ENCODE measurements at regions not wholly inside any gene's neighbourhood (a gene's known extent, or its start where the extent isn't known, plus 50 kb on each side); places are given as distances from the start of the nearest gene placed in this dataset.

- ATAC-seq (no peak), DNase-seq (no peak)
- intact Hi-C loops (cut with micrococcal nuclease), result no loop called here
- H3K27me3 Mint-ChIP-seq, result no peaks in the 10 kb centered on the region
- H3K36me3 Mint-ChIP-seq (ENCODE audit: low read depth), result peaks cover 13% of the 10 kb centered on the region
- no peak for TF ChIP-seq CTCF (IDR thresholded peaks at IDR 0.05)
- peaks cover 37% of the 10 kb centered on the region for H3K4me1 Mint-ChIP-seq (ENCODE audit: low read depth)
- H3K9me3 Mint-ChIP-seq, result peaks cover 5% of the 10 kb centered on the region
- ChIA-PET POLR2A (interaction anchor here (0.9 kb wide), 1 partner anchor 24 kb away, joined by 3 read pairs; no protein-coding TSS in a partner anchor), CTCF (interaction anchor here (1.2 kb wide), 1 partner anchor 138 kb away, joined by 3 read pairs; no protein-coding TSS in a partner anchor)
- H3K4me3 Mint-ChIP-seq, result no peak overlapping the region
- no peak overlapping the region for H3K27ac Mint-ChIP-seq
These were observed 339.0 kb downstream of the CHRM3 start for GRCh38 chr1:239725371-239725770.

- Mint-ChIP-seq H3K4me1 (ENCODE audit: low read depth) (peaks cover 37% of the 10 kb centered on the region), H3K36me3 (ENCODE audit: low read depth) (peaks cover 13% of the 10 kb centered on the region), H3K27me3 (no peaks in the 10 kb centered on the region), H3K4me3 (no peak overlapping the region), H3K27ac (no peak overlapping the region), H3K9me3 (peaks cover 5% of the 10 kb centered on the region)
- intact Hi-C loops (cut with micrococcal nuclease), result no loop called here
- DNase-seq (no peak), ATAC-seq (no peak)
- ChIA-PET POLR2A (no interaction called here), CTCF (no interaction called here)
- TF ChIP-seq CTCF (IDR thresholded peaks at IDR 0.05), result no peak
These were observed 339.6 kb downstream of the CHRM3 start for GRCh38 chr1:239725933-239726332.

GRCh38 chr1:239730378-239730777 lies 344.0 kb downstream of the CHRM3 start:
- H3K9me3 Mint-ChIP-seq, result peaks cover 5% of the 10 kb centered on the region
- H3K27ac Mint-ChIP-seq, result no peak overlapping the region
- ATAC-seq (no peak), DNase-seq (no peak)
- TF ChIP-seq CTCF (IDR thresholded peaks at IDR 0.05), result no peak
- POLR2A ChIA-PET, result interaction anchor here (1.6 kb wide), 1 partner anchor 11 kb away, joined by 5 read pairs; no protein-coding TSS in a partner anchor
- H3K4me3 Mint-ChIP-seq, result no peak overlapping the region
- peaks cover 13% of the 10 kb centered on the region for H3K36me3 Mint-ChIP-seq (ENCODE audit: low read depth)
- H3K27me3 Mint-ChIP-seq, result no peaks in the 10 kb centered on the region
- H3K4me1 Mint-ChIP-seq (ENCODE audit: low read depth), result peaks cover 11% of the 10 kb centered on the region
- intact Hi-C loops (cut with micrococcal nuclease), result no loop called here
- CTCF ChIA-PET, result no interaction called here

GRCh38 chr1:239731082-239731748 lies 344.8 kb downstream of the CHRM3 start:
- Mint-ChIP-seq H3K9me3 (peaks cover 5% of the 10 kb centered on the region), H3K27me3 (no peaks in the 10 kb centered on the region), H3K27ac (no peak overlapping the region), H3K36me3 (ENCODE audit: low read depth) (peaks cover 13% of the 10 kb centered on the region), H3K4me3 (no peak overlapping the region), H3K4me1 (ENCODE audit: low read depth) (peaks cover 11% of the 10 kb centered on the region)
- intact Hi-C loops (cut with micrococcal nuclease), result no loop called here
- no peak for TF ChIP-seq CTCF (IDR thresholded peaks at IDR 0.05)
- ChIA-PET CTCF (no interaction called here), POLR2A (interaction anchor here (1.6 kb wide), 1 partner anchor 12 kb away, joined by 5 read pairs; no protein-coding TSS in a partner anchor)
- DNase-seq (no peak), ATAC-seq (peak; percentile 27)

GRCh38 chr1:239732770-239733169 lies 346.4 kb downstream of the CHRM3 start:
- H3K4me3 Mint-ChIP-seq, result no peak overlapping the region
- POLR2A ChIA-PET, result interaction anchor here (1.3 to 2.0 kb wide), 2 partner anchors 13 to 135 kb away, joined by 3 to 5 read pairs; no protein-coding TSS in a partner anchor
- ATAC-seq (no peak), DNase-seq (no peak)
- CTCF ChIA-PET, result no interaction called here
- peaks cover 9% of the 10 kb centered on the region for H3K36me3 Mint-ChIP-seq (ENCODE audit: low read depth)
- H3K9me3 Mint-ChIP-seq, result peaks cover 5% of the 10 kb centered on the region
- H3K27ac Mint-ChIP-seq, result no peak overlapping the region
- no peaks in the 10 kb centered on the region for H3K27me3 Mint-ChIP-seq
- H3K4me1 Mint-ChIP-seq (ENCODE audit: low read depth), result peaks cover 8% of the 10 kb centered on the region
- no peak for TF ChIP-seq CTCF (IDR thresholded peaks at IDR 0.05)
- intact Hi-C loops (cut with micrococcal nuclease), result no loop called here

Measured in activated CD8-positive, alpha-beta T cell treated with anti-CD3 and anti-CD28 coated beads for 36 hours (primary cell).